Nephron (organoid): ENCODE measurements at regions not wholly inside any gene's neighbourhood (a gene's known extent, or its start where the extent isn't known, plus 50 kb on each side); places are given as distances from the start of the nearest gene placed in this dataset.

Experiments used
- H3K27ac Mint-ChIP-seq, 3 experiments: 2 replicates each; pipeline ENCODE4 v1.8.0; 2020; ENCODE audit warnings: mixed read lengths in 3 of 3, mild to moderate bottlenecking in 2 of 3, moderate library complexity in 1 of 3
- H3K27me3 Mint-ChIP-seq: 2 replicates; pipeline ENCODE4 v1.8.0; 2021; ENCODE audit warnings: low read depth, mild to moderate bottlenecking, moderate library complexity, mixed read lengths
- H3K36me3 Mint-ChIP-seq: 2 replicates; pipeline ENCODE4 v1.8.0; 2020; ENCODE audit warnings: low read depth, mixed read lengths
- H3K4me1 Mint-ChIP-seq: 2 replicates; pipeline ENCODE4 v1.8.0; 2020; ENCODE audit warnings: mixed read lengths
- H3K4me3 Mint-ChIP-seq, 3 experiments: 2 replicates each; pipeline ENCODE4 v1.8.0; 2020; ENCODE audit warnings: mild to moderate bottlenecking in 3 of 3, mixed read lengths in 3 of 3, moderate library complexity in 2 of 3
- H3K9me3 Mint-ChIP-seq: 2 replicates; pipeline ENCODE4 v1.8.0; 2020; ENCODE audit warnings: mixed read lengths
- CTCF ChIP-seq, 3 experiments: fragments of 200-600 bp; sonication (generic); IDR thresholded peaks; one replicate each; pipeline ENCODE4 v1.5.0; 2021; ENCODE audit warnings: antibody characterized with exemption in 3 of 3; ENCODE audit not compliant: unreplicated experiment in 3 of 3

- H3K27ac Mint-ChIP-seq = no peak overlapping the region
- no peaks in the 10 kb centered on the region for H3K27me3 Mint-ChIP-seq
- no peak overlapping the region for H3K4me3 Mint-ChIP-seq
- H3K4me1 Mint-ChIP-seq = peaks cover 13% of the 10 kb centered on the region
- no peaks in the 10 kb centered on the region for H3K36me3 Mint-ChIP-seq
- no peak for TF ChIP-seq CTCF (IDR thresholded peaks at IDR 0.05; ENCODE audit: unreplicated experiment in 3 of 3)
- no peaks in the 10 kb centered on the region for H3K9me3 Mint-ChIP-seq
These were observed 121.8 kb upstream of the POU2AF2 start for GRCh38 chr11:111123463-111124398.

- no peaks in the 10 kb centered on the region for H3K27me3 Mint-ChIP-seq
- no peaks in the 10 kb centered on the region for H3K9me3 Mint-ChIP-seq
- H3K4me1 Mint-ChIP-seq = peaks cover 13% of the 10 kb centered on the region
- H3K4me3 Mint-ChIP-seq = no peak overlapping the region
- no peaks in the 10 kb centered on the region for H3K36me3 Mint-ChIP-seq
- no peak for TF ChIP-seq CTCF (IDR thresholded peaks at IDR 0.05; ENCODE audit: unreplicated experiment in 3 of 3)
- H3K27ac Mint-ChIP-seq = no peak overlapping the region
These were observed 124.7 kb upstream of the POU2AF2 start for GRCh38 chr11:111120696-111121302.

GRCh38 chr11:111120161-111120560 is 125.4 kb upstream of the POU2AF2 start:
- no peak overlapping the region for H3K4me3 Mint-ChIP-seq
- TF ChIP-seq CTCF (IDR thresholded peaks at IDR 0.05; ENCODE audit: unreplicated experiment in 3 of 3) = no peak
- no peaks in the 10 kb centered on the region for H3K36me3 Mint-ChIP-seq
- H3K27me3 Mint-ChIP-seq = no peaks in the 10 kb centered on the region
- peaks cover 13% of the 10 kb centered on the region for H3K4me1 Mint-ChIP-seq
- no peaks in the 10 kb centered on the region for H3K9me3 Mint-ChIP-seq
- H3K27ac Mint-ChIP-seq = no peak overlapping the region

- H3K36me3 Mint-ChIP-seq = no peaks in the 10 kb centered on the region
- H3K27ac Mint-ChIP-seq = no peak overlapping the region
- H3K4me1 Mint-ChIP-seq = peaks cover 10% of the 10 kb centered on the region
- no peaks in the 10 kb centered on the region for H3K9me3 Mint-ChIP-seq
- TF ChIP-seq CTCF (IDR thresholded peaks at IDR 0.05; ENCODE audit: unreplicated experiment in 3 of 3) = no peak
- no peaks in the 10 kb centered on the region for H3K27me3 Mint-ChIP-seq
- no peak overlapping the region for H3K4me3 Mint-ChIP-seq
These were observed 125.8 kb upstream of the POU2AF2 start for GRCh38 chr11:111119751-111120150.

DNA sequence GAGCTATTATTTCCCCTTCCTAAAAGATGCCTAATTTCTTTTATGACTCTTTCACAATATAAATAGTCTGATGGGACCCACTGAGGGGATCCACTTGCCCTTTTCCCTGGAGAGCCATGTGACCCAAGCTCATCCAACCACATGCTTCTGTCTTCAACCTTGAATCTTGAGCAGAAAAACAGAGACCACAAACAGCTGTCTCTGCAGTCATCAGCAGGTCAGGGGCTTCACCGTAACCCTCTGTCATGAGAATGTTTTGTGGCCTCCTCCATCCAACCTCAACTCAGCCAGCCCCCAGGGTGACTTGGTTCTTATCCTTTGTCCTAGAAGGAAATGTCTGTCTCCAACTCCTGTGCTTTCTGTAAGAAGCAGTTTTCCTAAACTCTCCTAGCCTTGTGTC is 129.6 kb upstream of the POU2AF2 start:
- Mint-ChIP-seq H3K9me3 (no peaks in the 10 kb centered on the region), H3K27ac (no peak overlapping the region), H3K27me3 (no peaks in the 10 kb centered on the region), H3K36me3 (no peaks in the 10 kb centered on the region), H3K4me3 (no peak overlapping the region), H3K4me1 (no peaks in the 10 kb centered on the region)
- no peak for TF ChIP-seq CTCF (IDR thresholded peaks at IDR 0.05; ENCODE audit: unreplicated experiment in 3 of 3)
